HG02943 (cell line): ENCODE measurements at regions not wholly inside any gene's neighbourhood (a gene's known extent, or its start where the extent isn't known, plus 50 kb on each side); places are given as distances from the start of the nearest gene placed in this dataset.
"Not testable (repeated sequence)": the region's sequence is repeated elsewhere in the genome, so short reads cannot be mapped to it uniquely, and the experiment has no call there.

Experiments
- ATAC-seq: cut with Tn5 transposase; IDR thresholded peaks from one replicate; pipeline ENCODE4 v1.9.1; 2021; ENCODE audit warnings: mild to moderate bottlenecking, low read depth, moderate library complexity; ENCODE audit not compliant: unreplicated experiment

DNA sequence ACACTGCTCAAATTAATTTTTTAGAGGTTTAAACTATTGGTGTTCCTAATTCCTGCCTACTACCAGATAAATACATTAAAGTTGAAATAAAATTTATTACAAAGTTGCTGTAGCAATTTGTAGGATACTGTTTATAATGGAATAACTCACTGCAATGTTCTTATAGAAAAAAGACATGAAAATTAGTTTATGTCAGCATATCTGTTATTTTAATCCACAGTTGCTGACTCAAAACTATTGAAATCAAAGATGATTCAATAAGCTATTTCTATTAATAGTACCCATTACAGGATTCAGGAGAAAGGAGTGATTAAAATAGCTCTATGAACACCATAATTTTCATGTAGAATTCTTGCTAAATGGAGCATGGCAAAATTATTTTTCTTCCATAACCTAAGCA is 764.4 kb upstream of the NUDT12 start:
- ATAC-seq, result no peak

DNA sequence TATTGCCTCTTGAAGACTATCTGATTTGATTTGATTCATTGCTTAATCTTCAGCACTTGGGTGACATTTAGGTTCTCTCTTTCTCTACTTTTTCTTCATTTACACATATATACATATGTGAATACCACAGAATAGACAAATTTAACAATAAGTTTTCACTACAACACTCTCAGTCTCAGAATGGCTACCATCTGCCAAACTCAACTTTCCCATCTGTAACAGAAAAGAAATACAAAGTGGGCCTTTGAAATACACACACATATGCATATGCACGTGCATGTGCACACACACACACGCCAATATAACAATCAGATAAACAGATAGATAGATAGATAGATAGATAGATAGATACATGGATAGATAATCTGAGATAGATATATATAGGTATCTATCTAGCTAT is 762.8 kb upstream of the NUDT12 start:
- no peak for ATAC-seq

GRCh38 chr5:104316676-104317075 is 754.1 kb upstream of the NUDT12 start:
- ATAC-seq, result not testable (repeated sequence)

GRCh38 chr5:104312481-104312880 is 749.9 kb upstream of the NUDT12 start:
- no peak for ATAC-seq

DNA sequence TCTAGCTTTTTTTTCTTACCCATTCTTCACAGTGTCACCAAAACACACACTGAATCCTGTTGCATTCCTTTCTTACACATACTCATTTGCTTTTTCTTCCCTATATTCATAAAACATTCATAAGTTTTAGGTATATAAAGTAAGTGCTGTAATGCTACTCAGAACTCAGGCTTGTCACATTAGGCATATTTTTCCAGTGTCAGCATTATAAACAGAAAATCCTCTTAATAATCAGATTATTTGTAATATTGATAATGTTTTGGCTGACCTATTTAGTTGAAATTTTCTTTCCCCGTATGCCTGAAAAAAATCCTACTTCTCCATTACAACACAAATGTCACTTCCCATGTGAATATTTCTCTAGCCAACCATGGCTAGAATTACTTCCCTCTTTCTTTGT is 743.0 kb upstream of the NUDT12 start:
- ATAC-seq, result no peak

DNA sequence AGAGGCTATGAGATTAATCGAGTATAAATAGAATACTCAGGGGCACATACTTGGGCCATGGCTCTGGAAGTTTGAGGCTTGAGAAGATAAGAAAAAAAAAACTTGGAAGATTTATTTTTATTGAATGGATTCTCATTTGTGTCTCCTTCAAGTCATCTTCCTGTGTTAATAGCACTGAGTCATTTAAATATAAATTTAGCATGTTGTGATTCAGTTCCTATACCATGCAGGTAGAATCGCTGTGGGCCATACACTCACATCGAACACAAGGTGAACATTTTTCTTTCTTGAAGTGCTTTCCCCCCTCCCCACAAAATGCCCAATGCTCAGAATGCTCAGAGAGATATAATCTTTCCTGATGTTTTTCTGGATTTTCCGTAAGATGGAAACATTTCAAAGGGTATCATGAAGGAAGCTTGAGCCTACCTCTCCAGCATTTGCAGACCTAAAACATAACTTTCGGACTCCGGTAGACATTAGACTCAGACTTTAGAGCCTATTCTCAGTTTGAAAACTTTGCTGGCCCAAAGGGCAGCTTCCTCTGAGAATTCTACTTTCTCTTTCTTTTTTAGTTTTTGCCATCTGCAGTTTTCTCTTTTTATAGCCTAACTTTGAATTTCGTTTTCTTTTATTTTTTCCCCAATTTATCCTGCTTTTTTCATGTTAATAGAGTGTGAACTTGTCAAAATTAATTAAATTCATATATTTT is 737.6 kb upstream of the NUDT12 start:
- ATAC-seq, result no peak

DNA sequence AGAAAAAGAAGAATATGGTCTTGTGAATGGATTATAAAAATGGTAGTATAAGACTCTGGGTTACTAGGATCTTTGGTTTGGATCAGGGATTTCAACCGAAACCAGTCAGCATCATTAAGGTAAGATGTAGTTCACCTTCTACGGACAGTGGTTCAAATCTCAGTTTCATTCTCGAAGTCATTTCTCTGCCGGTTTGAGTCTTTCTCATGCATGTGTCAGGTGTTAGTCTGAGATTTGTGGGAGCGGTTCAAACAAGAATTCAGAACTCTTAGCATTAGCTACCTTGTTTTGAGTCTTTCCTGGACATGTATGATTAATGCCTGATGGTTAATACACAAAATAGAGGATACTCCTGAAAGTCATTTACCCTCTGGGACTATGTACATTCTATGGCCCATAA is 735.9 kb upstream of the NUDT12 start:
- no peak for ATAC-seq

GRCh38 chr5:104297076-104297475 is 734.5 kb upstream of the NUDT12 start:
- no peak for ATAC-seq

DNA sequence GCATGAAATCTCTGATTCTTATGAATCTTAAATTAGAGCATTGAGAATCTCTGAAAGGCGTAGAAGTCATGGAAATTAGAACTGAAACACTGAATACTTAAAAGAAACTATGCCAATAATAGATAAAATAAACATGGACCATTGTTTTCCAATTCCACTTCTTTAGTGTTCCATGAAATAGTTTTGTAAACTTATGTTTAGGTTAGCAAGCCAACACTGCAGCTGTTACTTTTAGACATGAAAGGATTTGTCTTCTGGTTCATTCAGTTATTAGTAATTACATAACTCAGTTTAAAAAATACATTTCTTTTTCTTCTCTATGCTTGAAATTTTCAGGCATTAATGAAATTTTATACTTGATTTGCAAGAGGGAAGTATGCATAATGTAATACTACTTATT is 733.4 kb upstream of the NUDT12 start:
- no peak for ATAC-seq

GRCh38 chr5:104283136-104283535 is 720.5 kb upstream of the NUDT12 start:
- ATAC-seq, result no peak

DNA sequence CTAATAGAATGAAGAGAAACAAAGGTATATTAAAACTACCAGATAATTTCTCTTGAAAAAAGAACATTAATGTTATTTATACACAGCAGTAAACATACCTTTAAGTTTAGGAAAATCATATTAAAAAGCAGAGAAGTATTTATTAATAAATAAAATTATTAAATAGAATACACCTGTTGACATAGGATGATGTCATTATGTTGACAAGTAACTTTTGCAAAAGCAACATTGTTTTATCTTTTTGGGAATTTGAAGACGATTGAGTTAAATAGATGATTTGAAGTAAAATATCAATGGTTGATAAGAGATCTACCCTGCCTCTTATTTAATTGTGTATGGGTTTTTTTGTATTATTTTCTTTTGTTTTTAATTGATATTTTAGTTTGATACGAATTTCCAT is 711.1 kb upstream of the NUDT12 start:
- no peak for ATAC-seq

- ATAC-seq, result no peak
Measured at GRCh38 chr5:104267320-104268015, 704.9 kb upstream of the NUDT12 start.

- ATAC-seq, result no peak
Measured at GRCh38 chr5:104266161-104266560, 703.6 kb upstream of the NUDT12 start.

GRCh38 chr5:104265531-104266140 is 703.0 kb upstream of the NUDT12 start:
- ATAC-seq, result no peak

- no peak for ATAC-seq
Measured at GRCh38 chr5:104247260-104247659, 684.7 kb upstream of the NUDT12 start.

DNA sequence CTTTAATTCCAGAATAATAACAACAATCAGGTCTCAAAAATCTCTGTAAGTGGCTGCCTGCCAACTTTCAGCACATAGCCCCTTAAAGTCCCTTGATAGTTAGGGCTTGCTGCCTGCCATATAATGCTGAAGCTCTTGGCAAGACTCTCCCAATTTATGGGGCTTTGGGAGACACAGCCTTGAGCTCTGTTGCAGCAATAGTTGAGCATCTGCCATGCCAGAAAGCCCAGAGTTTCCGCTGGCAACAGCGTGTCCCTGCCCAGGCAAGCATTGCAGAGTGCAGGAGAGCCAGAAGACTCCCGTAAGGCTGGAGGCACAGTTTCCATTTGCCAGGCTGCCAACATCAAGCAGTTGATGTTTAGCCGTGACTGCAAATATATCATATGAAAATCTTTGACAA is 678.5 kb upstream of the NUDT12 start:
- no peak for ATAC-seq

DNA sequence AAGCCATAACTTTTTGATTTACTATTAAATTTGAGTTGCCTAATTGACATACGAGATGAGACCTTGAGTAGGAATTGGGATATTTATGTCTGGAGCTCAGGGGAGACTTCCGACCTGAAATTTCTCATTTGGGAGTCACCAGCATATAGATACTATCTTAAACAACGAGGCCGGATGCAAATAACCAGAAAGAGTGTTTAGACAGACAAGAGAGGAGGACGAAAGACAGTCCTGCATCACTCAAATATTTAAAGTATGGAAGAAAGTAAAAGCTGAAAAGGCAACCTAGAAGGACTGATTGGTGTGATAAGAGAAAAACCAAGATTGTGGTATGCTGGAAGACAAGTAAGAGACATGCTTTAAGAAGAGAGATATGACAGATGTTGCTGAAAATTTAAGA is 675.0 kb upstream of the NUDT12 start:
- ATAC-seq, result no peak

DNA sequence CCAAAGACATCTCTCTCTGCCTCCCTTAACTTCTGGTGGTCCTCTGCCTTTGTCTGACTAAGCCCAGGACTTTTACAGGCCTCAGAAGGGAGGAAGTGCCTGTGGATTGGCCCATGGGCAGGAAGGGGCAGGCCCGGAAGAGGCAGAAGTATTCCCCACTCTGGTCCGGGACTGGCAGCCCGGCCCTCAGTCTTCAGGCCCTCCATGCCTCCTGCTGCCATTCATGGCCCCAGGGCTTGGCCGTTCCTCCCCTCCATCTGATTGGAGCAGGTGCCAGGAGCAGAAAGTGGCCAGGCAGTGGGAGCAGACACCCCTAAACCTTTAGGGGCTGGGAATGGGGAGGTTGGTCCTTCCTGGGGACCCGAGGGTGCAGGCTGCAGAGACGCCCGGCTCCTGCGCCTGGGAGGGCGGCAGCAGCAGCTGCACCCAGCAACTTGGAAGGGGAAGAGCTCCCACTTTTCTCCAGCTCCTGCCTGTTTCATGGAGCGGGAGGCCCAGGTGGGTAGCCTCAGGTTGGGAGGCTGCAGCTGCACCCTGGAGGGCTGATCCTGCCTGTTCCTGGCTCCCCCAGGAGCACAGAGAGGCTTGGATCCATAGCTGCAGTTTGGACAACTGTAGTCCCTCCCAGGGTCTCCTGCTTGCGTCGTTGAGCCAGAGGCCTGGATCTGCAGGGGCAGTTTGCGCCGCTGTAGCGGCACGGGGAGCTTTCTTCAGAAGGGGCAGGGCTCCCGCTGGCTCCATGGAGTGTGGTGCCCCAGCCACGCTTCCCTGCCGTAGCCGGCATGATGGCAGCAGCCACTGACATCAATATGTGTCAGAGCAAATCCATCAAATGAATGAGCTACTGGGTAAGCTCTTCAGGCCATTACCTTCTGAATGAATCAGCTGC is 661.5 kb upstream of the NUDT12 start:
- no peak for ATAC-seq

DNA sequence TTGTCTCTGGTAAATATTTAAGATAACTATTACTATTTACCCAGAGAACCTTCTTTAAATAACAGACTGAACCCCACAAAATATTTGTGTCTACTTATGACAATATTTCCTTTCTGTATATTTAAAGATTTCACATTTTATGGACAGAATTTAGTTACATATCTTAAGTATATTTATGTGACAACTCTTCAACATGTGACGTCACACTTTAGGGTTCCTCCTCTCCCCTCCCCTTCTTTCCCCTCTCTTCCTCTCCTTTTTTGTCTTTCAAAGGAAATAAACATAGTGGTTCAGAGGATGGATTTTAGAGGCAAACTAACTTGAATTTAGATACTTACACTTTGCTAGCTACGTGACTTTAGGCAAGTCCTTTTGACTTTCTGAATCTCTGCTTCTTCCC is 655.6 kb upstream of the NUDT12 start:
- ATAC-seq, result no peak

GRCh38 chr5:104213216-104213615 is 650.6 kb upstream of the NUDT12 start:
- no peak for ATAC-seq

DNA sequence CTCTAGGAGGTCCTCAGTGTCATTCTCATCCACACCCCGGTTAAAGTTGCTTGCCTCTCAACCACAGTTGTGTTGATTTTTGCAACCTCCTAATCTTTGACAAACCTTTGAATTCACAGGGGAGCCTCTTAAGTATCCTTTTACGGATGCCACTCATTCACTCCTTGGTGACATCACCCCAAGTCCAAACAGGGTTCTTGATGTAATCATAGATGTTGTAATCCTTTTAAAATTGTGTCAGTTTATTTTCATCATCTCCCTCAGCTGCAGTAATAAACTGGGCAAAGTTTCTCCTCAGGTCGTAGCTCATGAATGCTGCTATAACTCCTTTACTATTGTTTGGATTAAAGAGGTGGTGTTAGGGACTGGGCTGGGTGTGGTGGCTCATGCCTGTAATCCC is 637.2 kb upstream of the NUDT12 start:
- ATAC-seq, result no peak
